K562 (cell line): ENCODE measurements at regions not wholly inside any gene's neighbourhood (a gene's known extent, or its start where the extent isn't known, plus 50 kb on each side); places are given as distances from the start of the nearest gene placed in this dataset.

ENCODE experiments used
- ATAC-seq: fragments of 200-7000 bp; cut with Tn5 transposase; 3 replicates; pipeline ENCODE4 v1.9.1; 2020; ENCODE audit warnings: moderate library complexity
- BruUV-seq: library from RNA; stranded (reverse); fragments of 400-500 nt; replicated peaks from 2 replicates; lab custom pipeline; 2021; lab: Mats Ljungman, UMichigan
- CTCF ChIA-PET: fragments of 300-600 bp; formaldehyde crosslinking; extraction: SDS; loops from one replicate; lab custom pipeline; 2021; ENCODE audit warnings: low intra/inter-chr PET ratio; lab: Yijun Ruan, JAX
- POLR2A ChIA-PET: fragments of 300-600, 350-650 bp; sonication (Branson Sonifier 250); formaldehyde crosslinking; extraction: SDS; loops from one replicate; lab custom pipeline; 2021; ENCODE audit warnings: antibody characterized with exemption, inconsistent platforms; lab: Yijun Ruan, JAX
- DNase-seq, 4 experiments: peaks; one replicate each; pipeline versions ENCODE4 v3.0.0 to v3.0.0-alpha.2; 2011 to 2018; ENCODE audit warnings: low spot score in 3 of 4, mixed read lengths in 3 of 4; ENCODE audit errors: extremely low read depth in 1 of 4
- FAIRE-seq: peaks from 2 replicates; lab custom pipeline; 2011; peaks lifted over from hg19 to GRCh38; lab: Jason Lieb, UNC
- H2AFZ ChIP-seq: 2 replicates; pipeline ENCODE4 v1.6.0; 2011; ENCODE audit warnings: low read depth, low read length, control low read depth, inconsistent platforms
- H3K27ac ChIP-seq: fragments of 200-600 bp; 3 replicates; pipeline ENCODE4 v1.8.0; 2011; ENCODE audit warnings: low read depth, mild to moderate bottlenecking, control low read depth, inconsistent platforms, low read length, moderate library complexity, mixed read lengths; ENCODE audit errors: extremely low read depth
- H3K27me3 ChIP-seq, 2 experiments: fragments of 300-600 bp in 1 of 2; 2 replicates in 1 of 2; 3 replicates in 1 of 2; pipeline versions ENCODE4 v1.6.0 to v1.8.0; 2011; ENCODE audit warnings: inconsistent platforms in 2 of 2, low read length in 2 of 2, mild to moderate bottlenecking in 1 of 2, mixed read lengths in 1 of 2, moderate library complexity in 1 of 2; ENCODE audit not compliant: control insufficient read depth in 2 of 2, insufficient read depth in 2 of 2
- H3K36me3 ChIP-seq: fragments of 300-600 bp; 3 replicates; pipeline ENCODE4 v1.8.0; 2011; ENCODE audit warnings: mild to moderate bottlenecking, low read length, inconsistent platforms; ENCODE audit not compliant: control insufficient read depth, insufficient read depth
- H3K4me1 ChIP-seq, 2 experiments: fragments of 200-600 bp in 1 of 2; replicated peaks in 1 of 2; 2 replicates in 1 of 2; 3 replicates in 1 of 2; pipeline versions ENCODE4 v1.5.1 to v1.8.0; 2011; ENCODE audit warnings: inconsistent platforms in 2 of 2, low read length in 2 of 2, mild to moderate bottlenecking in 1 of 2, mixed read lengths in 1 of 2, moderate library complexity in 1 of 2; ENCODE audit not compliant: control insufficient read depth in 2 of 2, insufficient read depth in 2 of 2
- H3K4me2 ChIP-seq: 2 replicates; pipeline ENCODE4 v1.6.1; 2011; ENCODE audit warnings: low read length, control low read depth, inconsistent platforms, mixed read lengths; ENCODE audit not compliant: insufficient read depth
- H3K4me3 ChIP-seq: fragments of 200-600 bp; sonication (generic), shearing (Covaris generic); 2 replicates; pipeline ENCODE4 v1.5.1; 2016; ENCODE audit warnings: control low read depth, inconsistent platforms
- H3K79me2 ChIP-seq: fragments of 200-600 bp; 3 replicates; pipeline ENCODE4 v1.8.0; 2011; ENCODE audit warnings: low read length, inconsistent platforms; ENCODE audit not compliant: control insufficient read depth, insufficient read depth
- H3K9ac ChIP-seq, 2 experiments: 2 replicates each; pipeline versions ENCODE4 v1.6.0 to v1.6.1; 2011; ENCODE audit warnings: low read depth in 2 of 2, low read length in 2 of 2, control low read depth in 1 of 2, inconsistent platforms in 1 of 2, mild to moderate bottlenecking in 1 of 2, mixed read lengths in 1 of 2; ENCODE audit not compliant: insufficient read depth in 1 of 2
- H3K9me1 ChIP-seq: one replicate; pipeline ENCODE4 v1.6.0; 2011; ENCODE audit warnings: inconsistent platforms, mild to moderate bottlenecking, low read length, moderate library complexity; ENCODE audit not compliant: control insufficient read depth, insufficient read depth
- H3K9me3 ChIP-seq: replicated peaks from 2 replicates; pipeline ENCODE4 v1.5.1; 2011; ENCODE audit warnings: low read depth, low read length, inconsistent platforms; ENCODE audit not compliant: control insufficient read depth, insufficient read depth
- H4K20me1 ChIP-seq: replicated peaks from 2 replicates; pipeline ENCODE4 v1.6.1; 2011; ENCODE audit warnings: low read length, inconsistent platforms, mixed read lengths; ENCODE audit not compliant: control insufficient read depth, insufficient read depth
- ARNT ChIP-seq, 2 experiments: fragments of 450-650 bp; IDR thresholded peaks; 2 replicates each; pipeline ENCODE4 v1.6.1; 2016; ENCODE audit warnings: mild to moderate bottlenecking in 1 of 2
- BRCA1 ChIP-seq, 2 experiments: fragments of 450-650 bp in 1 of 2; sonication (generic) in 1 of 2; formaldehyde crosslinking in 1 of 2; IDR thresholded peaks; 2 replicates each; pipeline versions ENCODE4 v1.5.0 to v1.6.1; 2017 to 2020; ENCODE audit warnings: mild to moderate bottlenecking in 1 of 2, missing genetic modification reagents in 1 of 2
- BRD4 ChIP-seq: fragments of 200-600 bp; sonication (generic); IDR thresholded peaks from 2 replicates; pipeline ENCODE4 v1.6.1; 2017; ENCODE audit warnings: inconsistent platforms
- C11orf30 ChIP-seq: fragments of 450-650 bp; IDR thresholded peaks from 2 replicates; pipeline ENCODE4 v1.6.1; 2016; ENCODE audit warnings: low read depth, mild to moderate bottlenecking
- CEBPB ChIP-seq: fragments of 450-650 bp; IDR thresholded peaks from 2 replicates; pipeline ENCODE4 v1.6.1; 2016; ENCODE audit warnings: missing genetic modification characterization, missing compliant biosample characterization
- CEBPG ChIP-seq, 3 experiments: fragments of 200-800 bp in 1 of 3; sonication (Bioruptor generic) in 1 of 3; sonication (generic) in 1 of 3; formaldehyde crosslinking in 1 of 3; IDR thresholded peaks in 2 of 3; conservative IDR thresholded peaks in 1 of 3; 2 replicates each; pipeline versions ENCODE4 v1.6.1 to v1.8.0; 2016 to 2022; ENCODE audit warnings: missing compliant biosample characterization in 2 of 3, missing genetic modification characterization in 2 of 3, mild to moderate bottlenecking in 1 of 3, missing genetic modification reagents in 1 of 3
- GATAD2A ChIP-seq: fragments of 450-650 bp; IDR thresholded peaks from 2 replicates; pipeline ENCODE4 v1.6.1; 2017
- KLF13 ChIP-seq: fragments of 450-650 bp; IDR thresholded peaks from 2 replicates; pipeline ENCODE4 v1.6.1; 2016; ENCODE audit warnings: missing genetic modification characterization, low read depth, mild to moderate bottlenecking, missing compliant biosample characterization, moderate library complexity, borderline replicate concordance
- MLX ChIP-seq, 2 experiments: fragments of 450-650 bp in 1 of 2; sonication (generic) in 1 of 2; formaldehyde crosslinking; conservative IDR thresholded peaks; 2 replicates each; pipeline versions ENCODE4 v1.4.0 to v1.8.1; 2020 to 2022; ENCODE audit warnings: mild to moderate bottlenecking in 1 of 2, missing genetic modification reagents in 1 of 2
- PHF8 ChIP-seq: fragments of 200-600 bp; sonication (generic); IDR thresholded peaks from 2 replicates; pipeline ENCODE4 v1.6.1; 2012; ENCODE audit warnings: mixed run types, mild to moderate bottlenecking, inconsistent platforms, low read length, moderate library complexity, borderline replicate concordance
- PKNOX1 ChIP-seq: fragments of 450-650 bp; IDR thresholded peaks from 2 replicates; pipeline ENCODE4 v1.6.1; 2016
- SMARCA4 ChIP-seq: fragments of 450-650 bp; IDR thresholded peaks from 2 replicates; pipeline ENCODE4 v1.6.1; 2016
- SNIP1 ChIP-seq: fragments of 450-650 bp; IDR thresholded peaks from 2 replicates; pipeline ENCODE4 v1.7.1; 2017; ENCODE audit warnings: low read depth, mild to moderate bottlenecking
- XRCC5 ChIP-seq: fragments of 200-400 bp; formaldehyde crosslinking; IDR thresholded peaks from 2 replicates; pipeline ENCODE4 v1.6.1; 2017; ENCODE audit warnings: low read depth, mild to moderate bottlenecking, low read length
- ZNF217 ChIP-seq: sonication (generic); formaldehyde crosslinking; IDR thresholded peaks from 2 replicates; pipeline ENCODE4 v1.8.0; 2022; ENCODE audit warnings: mild to moderate bottlenecking, missing genetic modification reagents
- ZNF589 ChIP-seq: fragments of 200-800 bp; sonication (Bioruptor generic); IDR thresholded peaks from 2 replicates; pipeline ENCODE4 v1.6.1; 2016; ENCODE audit warnings: low read depth, missing genetic modification characterization, missing compliant biosample characterization
- ZNF639 ChIP-seq, 2 experiments: fragments of 200-800 bp in 1 of 2; sonication (Bioruptor generic) in 1 of 2; sonication (generic) in 1 of 2; formaldehyde crosslinking in 1 of 2; IDR thresholded peaks in 1 of 2; conservative IDR thresholded peaks in 1 of 2; 2 replicates each; pipeline versions ENCODE4 v1.5.0 to v1.6.1; 2016 to 2020; ENCODE audit warnings: missing compliant biosample characterization in 1 of 2, missing genetic modification characterization in 1 of 2, missing genetic modification reagents in 1 of 2
- ZNF780A ChIP-seq: fragments of 250-450 bp; sonication (Bioruptor Pico); IDR thresholded peaks from 2 replicates; pipeline ENCODE4 v1.5.0; 2021; ENCODE audit warnings: mild to moderate bottlenecking
- ZNF785 ChIP-seq: fragments of 250-450 bp; sonication (Bioruptor Pico); IDR thresholded peaks from 2 replicates; pipeline ENCODE4 v1.4.0; 2020; ENCODE audit warnings: mild to moderate bottlenecking
- WGBS: fragments of 100-300 bp; shearing (Covaris generic); methylation state at CpG from one replicate; pipeline ENCODE4 v1.1.6; 2016; ENCODE audit warnings: low coverage, mixed read lengths; ENCODE audit not compliant: insufficient coverage; ENCODE audit errors: missing lambda C conversion rate; 5-methylcytosine and 5-hydroxymethylcytosine counted together
- in situ Hi-C: fragments of 300-500 bp; cut with MboI; formaldehyde crosslinking; loops from 4 replicates; pipeline ENCODE4 v1.15.0; 2018; ENCODE audit warnings: inconsistent platforms, mixed read lengths
- intact Hi-C: fragments of 100-400 bp; cut with micrococcal nuclease; formaldehyde crosslinking; loops from 2 replicates; pipeline ENCODE4 v1.14.2; 2022
- TF ChIP-seq, protein P1 (sequence below): fragments of 450-650 bp; formaldehyde crosslinking; IDR thresholded peaks from 2 replicates; pipeline ENCODE4 v1.4.0; 2020; ENCODE audit warnings: mild to moderate bottlenecking, moderate library complexity

GRCh38 chr3:44146073-44146472 lies 95.6 kb upstream of the TOPAZ1 start:
- no peaks in the 10 kb centered on the region for H3K36me3 ChIP-seq
- no peaks in the 10 kb centered on the region for H3K79me2 ChIP-seq
- no peak for FAIRE-seq
- no peak for ATAC-seq
- POLR2A ChIA-PET, result no interaction called here
- H3K4me3 ChIP-seq, result no peak overlapping the region
- H3K27ac ChIP-seq, result no peak overlapping the region
- no peaks in the 10 kb centered on the region for H4K20me1 ChIP-seq
- no peak for DNase-seq
- in situ Hi-C loops (no loop called here), intact Hi-C loops (no loop called here)
- no TSS peak for BruUV-seq
- CTCF ChIA-PET, result no interaction called here
- H3K4me2 ChIP-seq, result no peak overlapping the region
- H3K9ac ChIP-seq, result no peak overlapping the region
- H3K9me3 ChIP-seq, result no peaks in the 10 kb centered on the region
- 0% methylated on average over 1 of the region's 1 CpG for WGBS
- H2AFZ ChIP-seq, result no peak overlapping the region
- no peaks in the 10 kb centered on the region for H3K4me1 ChIP-seq
- H3K9me1 ChIP-seq, result no peaks in the 10 kb centered on the region
- peaks cover 2 to 5% of the 10 kb centered on the region in 2 experiments; a peak in 2 of 5 replicates for H3K27me3 ChIP-seq
- no peak for TF ChIP-seq MLX (CRISPR knock-in tag; conservative IDR thresholded peaks at IDR 0.05)
- TF ChIP-seq GATAD2A, result no peak
- TF ChIP-seq XRCC5, result no peak
- no peak for TF ChIP-seq C11orf30
- TF ChIP-seq ZNF217 (CRISPR knock-in tag), result no peak
- no peak for TF ChIP-seq ZNF785 (CRISPR knock-in tag)
- TF ChIP-seq CEBPG (CRISPR knock-in tag; IDR thresholded peaks at IDR 0.05), result no peak
- 0 out of 4 replicates have a peak, but pooled peaks have one; percentile 36 to 41 for TF ChIP-seq CEBPG (tag; conservative IDR thresholded peaks at IDR 0.05 in 1 of 2, IDR thresholded peaks at IDR 0.05 in 1 of 2)
- TF ChIP-seq SNIP1, result no peak
- TF ChIP-seq PHF8, result no peak
- no peak for TF ChIP-seq ZNF780A (CRISPR knock-in tag)
- TF ChIP-seq ARNT (IDR thresholded peaks at IDR 0.05), result no peak
- no peak for TF ChIP-seq BRD4
- TF ChIP-seq CEBPB (tag), result peak; percentile 67
- peak; percentile 59 for TF ChIP-seq PKNOX1
- no peak for TF ChIP-seq BRCA1 (IDR thresholded peaks at IDR 0.05)
- no peak for TF ChIP-seq BRCA1 (CRISPR knock-in tag; IDR thresholded peaks at IDR 0.05)
- TF ChIP-seq ZNF639 (CRISPR knock-in tag; conservative IDR thresholded peaks at IDR 0.05 in 1 of 2, IDR thresholded peaks at IDR 0.05 in 1 of 2), result no peak
- TF ChIP-seq SMARCA4, result no peak
- no peak for TF ChIP-seq KLF13
- TF ChIP-seq ZNF589 (CRISPR knock-in tag), result no peak
- TF ChIP-seq, protein P1, sequence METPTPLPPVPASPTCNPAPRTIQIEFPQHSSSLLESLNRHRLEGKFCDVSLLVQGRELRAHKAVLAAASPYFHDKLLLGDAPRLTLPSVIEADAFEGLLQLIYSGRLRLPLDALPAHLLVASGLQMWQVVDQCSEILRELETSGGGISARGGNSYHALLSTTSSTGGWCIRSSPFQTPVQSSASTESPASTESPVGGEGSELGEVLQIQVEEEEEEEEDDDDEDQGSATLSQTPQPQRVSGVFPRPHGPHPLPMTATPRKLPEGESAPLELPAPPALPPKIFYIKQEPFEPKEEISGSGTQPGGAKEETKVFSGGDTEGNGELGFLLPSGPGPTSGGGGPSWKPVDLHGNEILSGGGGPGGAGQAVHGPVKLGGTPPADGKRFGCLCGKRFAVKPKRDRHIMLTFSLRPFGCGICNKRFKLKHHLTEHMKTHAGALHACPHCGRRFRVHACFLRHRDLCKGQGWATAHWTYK (CRISPR knock-in tag), result no peak
